Cardiac muscle cell (in vitro differentiated cells and primary cell): ENCODE measurements at regions not wholly inside any gene's neighbourhood (a gene's known extent, or its start where the extent isn't known, plus 50 kb on each side); places are given as distances from the start of the nearest gene placed in this dataset.

Experiments
- DNase-seq, 2 donors: peaks; one replicate each; pipeline versions ENCODE4 v3.0.0 to v3.0.0-alpha.2; 2010 to 2017; ENCODE audit warnings: low read depth in 1 of 2, low spot score in 1 of 2
- H3K27ac ChIP-seq: fragments of 200-600 bp; sonication (generic); 2 replicates; pipeline ENCODE4 v1.5.1; 2016
- H3K27me3 ChIP-seq: fragments of 200-600 bp; sonication (generic); 2 replicates; pipeline ENCODE4 v1.6.0; 2016; ENCODE audit warnings: control low read depth
- H3K36me3 ChIP-seq: fragments of 200-600 bp; sonication (generic); 2 replicates; pipeline ENCODE4 v1.5.1; 2016; ENCODE audit warnings: control low read depth
- H3K4me1 ChIP-seq: fragments of 200-600 bp; sonication (generic); 2 replicates; pipeline ENCODE4 v1.8.1; 2017; ENCODE audit warnings: low read depth, mild to moderate bottlenecking, mixed run types
- H3K4me3 ChIP-seq: fragments of 200-600 bp; sonication (generic); 2 replicates; pipeline ENCODE4 v1.5.1; 2016; ENCODE audit warnings: mild to moderate bottlenecking
- H3K9me3 ChIP-seq: fragments of 200-600 bp; sonication (generic); 2 replicates; pipeline ENCODE4 v1.5.1; 2017; ENCODE audit warnings: low read depth, mild to moderate bottlenecking, control low read depth
- TF ChIP-seq, protein P1 (sequence below): IDR thresholded peaks from 2 replicates; pipeline ENCODE4 v1.5.1; 2012; ENCODE audit warnings: low read depth, mild to moderate bottlenecking, low read length

DNA sequence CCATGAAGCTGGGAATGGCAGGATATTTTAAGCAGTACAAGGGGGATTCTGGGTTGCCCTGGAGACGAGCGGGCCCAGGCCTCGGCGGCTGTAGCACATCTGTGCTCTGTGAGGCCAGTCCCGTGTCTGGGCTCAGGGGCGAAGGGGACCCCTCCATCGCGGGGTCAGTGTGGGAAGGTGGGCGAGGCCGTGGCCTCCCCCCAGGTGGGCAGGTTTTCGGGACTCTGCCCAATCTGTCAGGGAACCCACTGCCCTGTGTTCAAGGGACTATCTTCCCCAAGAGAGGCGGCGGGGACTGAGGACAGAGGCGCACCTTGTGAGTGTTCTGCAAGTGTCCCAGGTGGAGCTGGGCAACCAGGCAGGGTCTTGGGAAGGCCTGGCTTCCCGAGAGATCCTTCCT lies 336.6 kb downstream of the CTTN start:
- no peak for DNase-seq
- Histone ChIP-seq H3K36me3 (no peaks in the 10 kb centered on the region), H3K4me3 (no peak overlapping the region), H3K9me3 (no peaks in the 10 kb centered on the region), H3K4me1 (no peaks in the 10 kb centered on the region), H3K27ac (no peak overlapping the region), H3K27me3 (no peaks in the 10 kb centered on the region)
- TF ChIP-seq, protein P1, sequence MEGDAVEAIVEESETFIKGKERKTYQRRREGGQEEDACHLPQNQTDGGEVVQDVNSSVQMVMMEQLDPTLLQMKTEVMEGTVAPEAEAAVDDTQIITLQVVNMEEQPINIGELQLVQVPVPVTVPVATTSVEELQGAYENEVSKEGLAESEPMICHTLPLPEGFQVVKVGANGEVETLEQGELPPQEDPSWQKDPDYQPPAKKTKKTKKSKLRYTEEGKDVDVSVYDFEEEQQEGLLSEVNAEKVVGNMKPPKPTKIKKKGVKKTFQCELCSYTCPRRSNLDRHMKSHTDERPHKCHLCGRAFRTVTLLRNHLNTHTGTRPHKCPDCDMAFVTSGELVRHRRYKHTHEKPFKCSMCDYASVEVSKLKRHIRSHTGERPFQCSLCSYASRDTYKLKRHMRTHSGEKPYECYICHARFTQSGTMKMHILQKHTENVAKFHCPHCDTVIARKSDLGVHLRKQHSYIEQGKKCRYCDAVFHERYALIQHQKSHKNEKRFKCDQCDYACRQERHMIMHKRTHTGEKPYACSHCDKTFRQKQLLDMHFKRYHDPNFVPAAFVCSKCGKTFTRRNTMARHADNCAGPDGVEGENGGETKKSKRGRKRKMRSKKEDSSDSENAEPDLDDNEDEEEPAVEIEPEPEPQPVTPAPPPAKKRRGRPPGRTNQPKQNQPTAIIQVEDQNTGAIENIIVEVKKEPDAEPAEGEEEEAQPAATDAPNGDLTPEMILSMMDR, result no peak

DNA sequence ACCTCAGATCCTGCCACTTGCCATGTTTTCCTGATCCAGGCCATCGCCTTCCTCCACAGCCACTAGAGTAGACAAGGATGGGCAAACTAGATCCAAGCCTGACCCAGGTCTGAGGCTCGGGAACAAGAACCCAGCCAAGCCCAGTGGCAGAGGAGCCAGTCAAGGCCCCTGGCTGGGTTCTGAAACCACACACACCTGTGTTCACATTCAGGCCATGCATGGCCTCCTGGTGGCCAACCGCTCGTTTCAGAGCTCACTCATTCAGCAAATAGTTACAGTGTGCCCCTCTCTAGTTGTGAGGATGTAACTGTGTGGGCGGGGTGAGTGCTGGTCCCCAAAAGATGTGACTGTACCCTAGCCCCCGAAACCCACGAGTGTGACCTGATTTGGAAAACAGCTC lies 337.6 kb downstream of the CTTN start:
- H3K4me3 ChIP-seq, result no peak overlapping the region
- H3K4me1 ChIP-seq, result no peaks in the 10 kb centered on the region
- H3K27ac ChIP-seq, result no peak overlapping the region
- TF ChIP-seq, protein P1, result no peak
- H3K9me3 ChIP-seq, result no peaks in the 10 kb centered on the region
- H3K36me3 ChIP-seq, result no peaks in the 10 kb centered on the region
- DNase-seq, result no peak
- no peaks in the 10 kb centered on the region for H3K27me3 ChIP-seq

DNA sequence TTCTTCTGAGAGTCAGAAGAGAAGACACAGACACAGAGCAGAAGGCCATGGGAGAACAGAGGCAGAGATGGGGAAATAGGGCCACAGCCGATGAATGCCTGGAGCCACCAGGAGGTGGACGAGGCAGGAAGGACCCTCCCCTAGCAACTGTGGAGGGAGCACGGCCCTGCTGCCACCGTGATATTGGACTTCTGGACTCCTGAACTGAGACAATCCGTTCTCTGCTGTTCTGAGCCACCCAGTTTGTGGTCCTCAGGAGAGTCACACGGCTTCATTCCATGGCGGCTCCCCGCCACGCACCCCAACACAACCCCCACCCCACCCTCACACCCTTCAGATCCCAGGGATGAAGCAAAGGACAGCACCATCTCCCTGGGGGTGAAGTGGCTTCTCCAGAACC lies 338.1 kb downstream of the CTTN start:
- no peaks in the 10 kb centered on the region for H3K27me3 ChIP-seq
- H3K4me3 ChIP-seq, result no peak overlapping the region
- H3K4me1 ChIP-seq, result no peaks in the 10 kb centered on the region
- no peaks in the 10 kb centered on the region for H3K36me3 ChIP-seq
- no peak overlapping the region for H3K27ac ChIP-seq
- no peaks in the 10 kb centered on the region for H3K9me3 ChIP-seq
- no peak for DNase-seq
- TF ChIP-seq, protein P1, result no peak

DNA sequence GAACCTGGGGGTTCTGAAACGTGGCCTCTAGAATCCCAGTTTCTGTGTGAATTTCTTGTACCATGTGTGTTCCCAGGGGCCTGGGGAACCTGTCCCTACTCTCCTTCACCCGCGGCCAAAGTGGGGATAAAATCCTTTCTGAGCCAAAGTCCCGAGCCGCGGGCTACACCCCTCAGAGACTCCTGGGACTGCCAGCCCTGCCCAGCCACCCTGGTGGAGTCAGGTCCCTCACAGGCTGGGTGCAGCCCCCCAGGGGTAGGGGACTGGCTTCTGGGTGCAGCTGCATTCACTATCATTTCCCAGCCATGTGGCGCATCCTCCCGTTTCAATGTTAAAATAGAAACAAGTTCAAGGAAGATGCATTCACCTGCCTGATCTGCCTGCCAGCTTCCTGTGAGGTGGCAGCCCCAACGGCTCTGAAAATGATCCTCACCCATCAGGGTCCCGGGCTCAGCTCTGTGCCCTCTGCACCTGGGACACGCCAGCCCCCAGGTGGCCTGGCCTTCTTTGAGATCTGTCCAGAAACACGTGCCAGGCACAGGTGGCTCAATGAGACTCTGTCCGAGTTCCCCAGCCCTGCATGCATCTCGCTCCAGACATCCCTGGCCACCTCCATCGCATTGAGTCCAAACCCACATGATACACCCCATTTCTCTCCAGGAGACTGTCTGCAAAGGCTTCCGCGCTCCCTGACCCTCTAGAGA lies 338.8 kb downstream of the CTTN start:
- H3K27me3 ChIP-seq, result no peaks in the 10 kb centered on the region
- H3K4me1 ChIP-seq, result peaks cover 5% of the 10 kb centered on the region
- no peaks in the 10 kb centered on the region for H3K36me3 ChIP-seq
- H3K9me3 ChIP-seq, result no peaks in the 10 kb centered on the region
- no peak overlapping the region for H3K27ac ChIP-seq
- DNase-seq, result no peak
- TF ChIP-seq, protein P1, result no peak
- no peak overlapping the region for H3K4me3 ChIP-seq

DNA sequence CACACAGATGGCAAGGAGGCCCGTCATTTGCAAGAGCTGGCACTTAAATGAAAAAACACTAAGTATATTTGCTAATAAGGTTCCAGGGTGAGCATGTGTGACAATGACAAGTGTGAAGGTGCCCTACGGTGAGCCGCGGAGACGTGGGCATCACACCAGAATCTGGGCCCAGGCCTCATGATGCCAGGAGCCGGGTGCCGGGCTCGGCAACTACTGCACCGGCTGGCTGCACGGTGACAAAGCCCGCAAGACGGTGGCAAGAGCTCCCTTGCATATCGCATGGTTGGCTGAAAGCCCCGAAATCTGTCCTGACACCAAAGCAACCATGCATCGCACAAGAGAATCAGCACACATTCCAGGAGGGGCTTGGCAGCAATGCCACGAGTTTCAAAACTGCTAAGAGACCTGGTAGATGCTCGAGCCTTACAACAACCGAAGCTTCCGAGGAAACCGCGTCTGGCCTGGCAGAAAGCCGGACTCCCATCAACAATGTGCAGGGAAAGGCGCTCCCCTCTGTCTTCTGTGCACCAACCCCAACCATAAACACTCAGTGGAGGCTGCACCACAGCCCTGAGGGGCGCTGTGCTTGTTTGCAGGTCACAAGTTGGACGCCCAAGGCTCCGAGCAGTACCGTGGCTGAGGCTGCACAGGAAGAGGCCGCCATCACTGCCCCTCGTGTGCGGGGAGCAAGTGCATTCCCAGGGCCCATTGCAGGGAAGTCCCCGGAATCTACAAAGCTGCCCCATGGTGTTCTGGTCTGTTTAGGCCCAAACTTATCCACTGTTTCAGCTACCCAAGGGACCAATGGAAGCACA lies 339.7 kb downstream of the CTTN start:
- TF ChIP-seq, protein P1, result no peak
- Histone ChIP-seq H3K4me1 (peaks cover 8% of the 10 kb centered on the region), H3K9me3 (no peaks in the 10 kb centered on the region), H3K4me3 (no peak overlapping the region), H3K27ac (no peak overlapping the region), H3K36me3 (no peaks in the 10 kb centered on the region), H3K27me3 (no peaks in the 10 kb centered on the region)
- DNase-seq, result no peak
